ENCODE measurements at regions not wholly inside any gene's neighbourhood (a gene's known extent, or its start where the extent isn't known, plus 50 kb on each side); places are given as distances from the start of the nearest gene placed in this dataset.

GRCh38 chr22:48960980-48961660 is 866.6 kb downstream of the BRD1 start:
- no peak for DNase-seq (ENCODE audit: low read depth, low spot score)

DNA sequence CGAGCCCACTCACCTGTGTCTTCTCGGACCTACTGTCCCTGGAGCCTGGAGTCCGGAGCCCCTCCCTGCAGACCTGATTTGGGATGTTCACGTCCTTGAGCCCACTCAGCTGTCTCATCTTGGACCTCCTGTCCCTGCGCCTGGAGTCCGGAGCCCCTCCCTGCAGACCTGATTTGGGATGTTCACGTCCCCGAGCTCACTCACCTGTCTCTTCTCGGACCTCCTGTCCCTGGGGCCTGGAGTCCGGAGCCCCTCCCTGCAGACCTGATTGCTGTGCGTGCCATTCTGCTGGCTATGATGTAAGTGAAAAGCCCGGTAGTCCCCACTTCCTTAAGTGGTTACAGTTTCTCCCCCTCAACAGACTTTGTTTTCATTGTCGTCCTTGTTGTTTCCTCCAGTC is 867.1 kb downstream of the BRD1 start:
- DNase-seq (ENCODE audit: low read depth, low spot score), result no peak

GRCh38 chr22:48959496-48959895 is 868.2 kb downstream of the BRD1 start:
- DNase-seq (ENCODE audit: low read depth, low spot score), result no peak

- DNase-seq (ENCODE audit: low read depth, low spot score), result no peak
Measured at GRCh38 chr22:48957987-48958321, 869.7 kb downstream of the BRD1 start.

GRCh38 chr22:48957311-48957986 is 870.2 kb downstream of the BRD1 start:
- DNase-seq (ENCODE audit: low read depth, low spot score), result no peak

- no peak for DNase-seq (ENCODE audit: low read depth, low spot score)
Measured at GRCh38 chr22:48955351-48956311, 872.0 kb downstream of the BRD1 start.

- no peak for DNase-seq (ENCODE audit: low read depth, low spot score)
Measured at GRCh38 chr22:48954781-48955311, 872.8 kb downstream of the BRD1 start.

DNA sequence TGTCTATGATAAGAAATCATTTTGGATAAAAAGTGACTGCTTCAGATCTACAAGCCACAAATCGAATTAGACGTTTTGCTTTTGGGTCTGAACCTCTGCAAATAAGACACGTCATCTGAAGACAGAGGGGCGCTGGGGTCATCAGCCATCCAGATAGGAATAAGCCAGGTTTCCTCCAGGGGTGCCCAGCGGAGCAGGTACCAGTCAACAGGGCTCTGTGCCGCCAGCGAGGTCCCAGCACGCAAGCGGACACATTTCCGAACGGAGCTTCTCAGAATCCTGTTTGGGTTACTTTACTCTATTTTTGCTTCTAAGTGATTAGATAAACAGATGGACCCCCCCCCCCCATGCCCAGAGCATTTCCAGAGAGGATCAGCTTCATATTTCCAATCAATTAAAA is 873.8 kb downstream of the BRD1 start:
- DNase-seq (ENCODE audit: low read depth, low spot score), result no peak

- no peak for DNase-seq (ENCODE audit: low read depth, low spot score)
Measured at GRCh38 chr22:48953103-48953720, 874.5 kb downstream of the BRD1 start.

GRCh38 chr22:48952256-48953102 is 875.2 kb downstream of the BRD1 start:
- DNase-seq (ENCODE audit: low read depth, low spot score), result no peak

GRCh38 chr22:48951836-48952235 is 875.8 kb downstream of the BRD1 start:
- DNase-seq (ENCODE audit: low read depth, low spot score), result no peak

DNA sequence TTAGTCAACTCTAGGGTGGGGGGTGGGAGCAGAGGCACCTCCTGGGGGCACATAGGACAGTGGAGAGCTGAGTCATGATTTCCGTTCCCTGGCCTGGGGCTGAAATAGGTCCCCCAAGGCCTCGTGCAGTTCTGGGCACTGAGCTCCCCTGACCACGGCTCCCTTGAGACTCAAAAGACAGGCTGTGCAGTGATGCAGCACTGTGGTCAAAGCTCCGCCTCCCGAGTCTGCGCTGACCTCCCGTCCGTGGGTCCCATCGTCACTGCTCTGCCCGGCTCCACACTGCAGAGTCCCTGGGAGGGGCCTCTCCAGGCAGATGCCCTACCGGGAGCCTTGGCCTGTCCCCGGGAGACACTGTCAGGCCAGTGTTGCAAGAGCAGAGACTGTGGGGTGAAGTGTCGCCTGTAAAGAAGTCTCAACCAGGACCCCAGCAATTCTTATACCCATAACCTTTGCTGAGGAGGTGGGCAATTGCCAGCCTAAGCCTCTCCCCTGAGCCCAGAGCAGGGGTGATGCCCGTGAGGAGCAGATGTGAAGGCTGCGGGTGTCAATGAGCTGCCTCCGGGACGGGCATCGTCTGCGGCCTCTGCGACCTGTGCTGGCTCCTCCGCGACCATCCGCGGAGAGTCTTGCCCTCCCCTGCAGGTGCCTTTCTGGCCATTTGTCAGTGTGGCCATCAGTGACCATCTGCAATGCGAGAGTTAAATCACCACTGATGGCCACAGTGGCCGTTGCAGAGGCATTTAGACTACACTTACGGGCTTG is 877.3 kb downstream of the BRD1 start:
- DNase-seq (ENCODE audit: low read depth, low spot score), result no peak

DNA sequence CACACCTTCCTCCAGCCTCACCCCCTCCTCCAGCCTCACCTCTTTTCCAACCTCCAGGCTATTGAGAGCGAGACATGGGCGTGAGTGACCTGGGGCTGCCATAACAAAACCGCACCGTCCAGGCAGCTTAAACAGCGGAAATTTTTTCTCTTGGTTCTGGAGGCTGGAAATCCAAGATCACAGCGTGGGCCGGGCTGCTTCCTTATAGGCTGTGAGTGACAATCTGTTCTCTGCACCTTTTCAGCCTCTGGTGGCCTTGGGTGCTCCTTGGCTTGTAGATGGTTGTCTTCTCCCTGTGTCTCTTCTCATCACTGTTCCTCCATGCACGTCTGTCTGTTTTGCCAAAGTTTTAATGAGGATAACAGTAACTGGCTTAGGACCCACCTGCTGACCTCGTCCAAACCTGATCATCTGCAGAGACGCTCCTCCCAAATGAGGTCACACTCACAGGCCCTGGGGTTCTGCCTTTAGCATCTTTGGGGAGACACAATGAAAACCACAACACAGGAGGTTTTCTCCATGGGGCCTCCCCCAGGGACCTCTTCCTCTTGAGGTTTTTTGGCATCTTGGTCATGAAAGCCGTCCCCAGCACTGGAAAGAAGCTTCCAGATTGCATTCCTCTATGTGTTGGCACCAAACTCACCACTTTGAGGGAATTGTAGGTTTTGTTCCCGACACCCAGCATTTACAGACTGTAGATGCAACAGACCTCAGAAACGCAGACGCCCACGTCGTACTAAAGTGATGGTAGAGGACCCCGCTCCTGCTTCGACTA is 878.1 kb downstream of the BRD1 start:
- DNase-seq (ENCODE audit: low read depth, low spot score), result no peak

GRCh38 chr22:48948575-48949170 is 879.0 kb downstream of the BRD1 start:
- no peak for DNase-seq (ENCODE audit: low read depth, low spot score)

GRCh38 chr22:48947636-48948035 is 880.0 kb downstream of the BRD1 start:
- no peak for DNase-seq (ENCODE audit: low read depth, low spot score)

- no peak for DNase-seq (ENCODE audit: low read depth, low spot score)
Measured at GRCh38 chr22:48945621-48946458, 881.8 kb downstream of the BRD1 start.

DNA sequence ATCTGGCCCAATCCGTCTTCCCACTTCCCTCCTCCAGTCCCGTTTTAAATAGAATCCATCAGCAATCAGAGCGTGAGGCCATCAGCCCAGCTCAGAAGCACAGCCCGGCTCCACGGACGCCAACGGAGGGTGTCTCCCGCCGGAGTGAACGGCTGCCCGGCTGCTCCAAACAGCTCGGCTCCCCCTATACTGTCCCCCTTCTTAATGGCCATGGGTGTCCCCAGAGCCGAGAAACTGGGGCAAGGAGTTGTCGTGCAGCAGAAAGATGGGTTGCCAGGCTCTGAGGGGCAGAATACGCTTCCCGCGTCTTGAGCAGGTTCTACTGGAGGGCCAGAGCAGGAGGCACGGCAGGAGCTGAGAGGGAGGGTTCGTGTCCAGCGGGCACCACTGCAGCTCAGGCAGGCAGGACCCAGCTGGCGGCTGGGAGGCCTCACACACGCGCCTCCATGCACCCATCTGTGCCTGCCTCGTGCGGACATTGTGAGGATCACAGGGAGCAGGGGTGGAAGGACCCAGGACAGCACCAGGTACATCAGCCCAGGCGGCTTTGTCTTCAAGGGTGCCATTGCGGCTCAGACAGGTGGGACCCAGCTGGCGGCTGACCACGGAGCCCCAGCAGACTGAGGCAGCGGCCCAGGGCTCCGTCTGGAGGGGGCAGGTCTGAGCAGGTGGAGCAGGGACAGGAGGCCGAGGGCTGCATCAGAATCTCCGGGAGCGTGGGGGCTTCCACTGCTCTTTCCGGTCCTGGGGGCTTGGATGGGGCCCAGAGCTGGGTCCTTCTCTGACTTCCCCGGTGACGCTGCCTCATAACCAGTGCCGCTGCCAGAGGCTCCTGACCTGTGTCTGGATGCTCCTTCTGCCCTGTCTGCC is 882.7 kb downstream of the BRD1 start:
- DNase-seq (ENCODE audit: low read depth, low spot score), result no peak
